ENCODE measurements at regions not wholly inside any gene's neighbourhood (a gene's known extent, or its start where the extent isn't known, plus 50 kb on each side); places are given as distances from the start of the nearest gene placed in this dataset.
"Not testable (repeated sequence)": the region's sequence is repeated elsewhere in the genome, so short reads cannot be mapped to it uniquely, and the experiment has no call there.

GRCh38 chr1:121573881-121574504 lies 389.2 kb downstream of the SRGAP2C start:
- DNase-seq (ENCODE audit: low read depth) = peak; percentile 58

GRCh38 chr1:121574505-121574899 lies 389.7 kb downstream of the SRGAP2C start:
- DNase-seq (ENCODE audit: low read depth) = not testable (repeated sequence)

- not testable (repeated sequence) for DNase-seq (ENCODE audit: low read depth)
Measured at GRCh38 chr1:121582898-121583297, 398.1 kb downstream of the SRGAP2C start.

GRCh38 chr1:121586369-121587229 lies 401.8 kb downstream of the SRGAP2C start:
- DNase-seq (ENCODE audit: low read depth) = no peak

GRCh38 chr1:121587230-121587569 lies 402.4 kb downstream of the SRGAP2C start:
- no peak for DNase-seq (ENCODE audit: low read depth)

- DNase-seq (ENCODE audit: low read depth) = no peak
Measured at GRCh38 chr1:121587777-121588176, 403.0 kb downstream of the SRGAP2C start.

- no peak for DNase-seq (ENCODE audit: low read depth)
Measured at GRCh38 chr1:121594096-121594495, 409.3 kb downstream of the SRGAP2C start.

GRCh38 chr1:121595089-121595488 lies 410.3 kb downstream of the SRGAP2C start:
- DNase-seq (ENCODE audit: low read depth) = no peak

GRCh38 chr1:121604843-121605444 lies 420.2 kb downstream of the SRGAP2C start:
- not testable (repeated sequence) for DNase-seq (ENCODE audit: low read depth)

GRCh38 chr1:121607499-121607898 lies 422.7 kb downstream of the SRGAP2C start:
- DNase-seq (ENCODE audit: low read depth) = not testable (repeated sequence)

All from fibroblast of gingiva (primary cell).